HepG2 (cell line): ENCODE measurements at regions not wholly inside any gene's neighbourhood (a gene's known extent, or its start where the extent isn't known, plus 50 kb on each side); places are given as distances from the start of the nearest gene placed in this dataset.

Experiments used
- BRF2 ChIP-seq: sonication (generic); formaldehyde crosslinking; IDR thresholded peaks from 2 replicates; pipeline ENCODE4 v1.8.1; 2022; ENCODE audit warnings: mild to moderate bottlenecking, missing genetic modification reagents
- CEBPB ChIP-seq: IDR thresholded peaks from 2 replicates; pipeline ENCODE4 v1.6.1; 2011; ENCODE audit warnings: low read depth, low read length, improper control_type of control experiment, borderline replicate concordance
- FOXM1 ChIP-seq: sonication (generic); formaldehyde crosslinking; IDR thresholded peaks from 2 replicates; pipeline ENCODE4 v1.5.0; 2020; ENCODE audit warnings: missing genetic modification reagents
- JUND ChIP-seq: sonication (generic); formaldehyde crosslinking; IDR thresholded peaks from 2 replicates; pipeline ENCODE4 v1.8.0; 2022; ENCODE audit warnings: mild to moderate bottlenecking, missing genetic modification reagents
- KDM2A ChIP-seq: sonication (generic); formaldehyde crosslinking; IDR thresholded peaks from 2 replicates; pipeline ENCODE4 v1.4.0; 2020; ENCODE audit warnings: low read depth, missing genetic modification reagents, borderline replicate concordance
- KIAA2018 ChIP-seq: sonication (generic); formaldehyde crosslinking; IDR thresholded peaks from 2 replicates; pipeline ENCODE4 v1.5.0; 2020; ENCODE audit warnings: mild to moderate bottlenecking, missing genetic modification reagents, borderline replicate concordance
- MTA3 ChIP-seq: sonication (generic); formaldehyde crosslinking; IDR thresholded peaks from 2 replicates; pipeline ENCODE4 v1.4.0; 2020; ENCODE audit warnings: missing genetic modification reagents
- POLR2AphosphoS2 ChIP-seq: IDR thresholded peaks from 2 replicates; pipeline ENCODE4 v1.6.1; 2011; ENCODE audit warnings: low read depth, low read length, improper control_type of control experiment
- POLR2AphosphoS5 ChIP-seq: IDR thresholded peaks from 2 replicates; pipeline ENCODE4 v1.6.1; 2012; ENCODE audit warnings: low read depth, low read length
- SMC3 ChIP-seq: IDR thresholded peaks from 2 replicates; pipeline ENCODE4 v1.6.1; 2011; ENCODE audit warnings: low read length, improper control_type of control experiment
- SRF ChIP-seq: IDR thresholded peaks from 2 replicates; pipeline ENCODE4 v1.6.1; 2011; ENCODE audit warnings: mild to moderate bottlenecking, low read depth, low read length, moderate library complexity
- ZNF644 ChIP-seq: IDR thresholded peaks from 2 replicates; pipeline ENCODE4 v1.6.1; 2016; ENCODE audit warnings: low read depth
- ZNF713 ChIP-seq: sonication (generic); formaldehyde crosslinking; IDR thresholded peaks from 2 replicates; pipeline ENCODE4 v1.4.0; 2020; ENCODE audit warnings: mild to moderate bottlenecking, missing genetic modification reagents
- TF ChIP-seq, protein P1 (sequence below): sonication (generic); formaldehyde crosslinking; IDR thresholded peaks from 2 replicates; pipeline ENCODE4 v1.5.0; 2020; ENCODE audit warnings: mild to moderate bottlenecking, missing genetic modification reagents, moderate library complexity

GRCh38 chr5:155867522-155868088 is 459.4 kb upstream of the SGCD start:
- TF ChIP-seq POLR2AphosphoS5 = no peak
- TF ChIP-seq KDM2A (CRISPR knock-in tag) = no peak
- no peak for TF ChIP-seq ZNF713 (CRISPR knock-in tag)
- no peak for TF ChIP-seq JUND (CRISPR knock-in tag)
- no peak for TF ChIP-seq FOXM1 (CRISPR knock-in tag)
- TF ChIP-seq ZNF644 (CRISPR knock-in tag) = no peak
- no peak for TF ChIP-seq CEBPB
- TF ChIP-seq, protein P1, sequence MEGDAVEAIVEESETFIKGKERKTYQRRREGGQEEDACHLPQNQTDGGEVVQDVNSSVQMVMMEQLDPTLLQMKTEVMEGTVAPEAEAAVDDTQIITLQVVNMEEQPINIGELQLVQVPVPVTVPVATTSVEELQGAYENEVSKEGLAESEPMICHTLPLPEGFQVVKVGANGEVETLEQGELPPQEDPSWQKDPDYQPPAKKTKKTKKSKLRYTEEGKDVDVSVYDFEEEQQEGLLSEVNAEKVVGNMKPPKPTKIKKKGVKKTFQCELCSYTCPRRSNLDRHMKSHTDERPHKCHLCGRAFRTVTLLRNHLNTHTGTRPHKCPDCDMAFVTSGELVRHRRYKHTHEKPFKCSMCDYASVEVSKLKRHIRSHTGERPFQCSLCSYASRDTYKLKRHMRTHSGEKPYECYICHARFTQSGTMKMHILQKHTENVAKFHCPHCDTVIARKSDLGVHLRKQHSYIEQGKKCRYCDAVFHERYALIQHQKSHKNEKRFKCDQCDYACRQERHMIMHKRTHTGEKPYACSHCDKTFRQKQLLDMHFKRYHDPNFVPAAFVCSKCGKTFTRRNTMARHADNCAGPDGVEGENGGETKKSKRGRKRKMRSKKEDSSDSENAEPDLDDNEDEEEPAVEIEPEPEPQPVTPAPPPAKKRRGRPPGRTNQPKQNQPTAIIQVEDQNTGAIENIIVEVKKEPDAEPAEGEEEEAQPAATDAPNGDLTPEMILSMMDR (CRISPR knock-in tag) = no peak
- no peak for TF ChIP-seq SMC3
- no peak for TF ChIP-seq SRF
- TF ChIP-seq BRF2 (CRISPR knock-in tag) = no peak
- no peak for TF ChIP-seq KIAA2018
- no peak for TF ChIP-seq POLR2AphosphoS2
- TF ChIP-seq MTA3 (CRISPR knock-in tag) = no peak
